ENCODE measurements at regions not wholly inside any gene's neighbourhood (a gene's known extent, or its start where the extent isn't known, plus 50 kb on each side); places are given as distances from the start of the nearest gene placed in this dataset.

DNA sequence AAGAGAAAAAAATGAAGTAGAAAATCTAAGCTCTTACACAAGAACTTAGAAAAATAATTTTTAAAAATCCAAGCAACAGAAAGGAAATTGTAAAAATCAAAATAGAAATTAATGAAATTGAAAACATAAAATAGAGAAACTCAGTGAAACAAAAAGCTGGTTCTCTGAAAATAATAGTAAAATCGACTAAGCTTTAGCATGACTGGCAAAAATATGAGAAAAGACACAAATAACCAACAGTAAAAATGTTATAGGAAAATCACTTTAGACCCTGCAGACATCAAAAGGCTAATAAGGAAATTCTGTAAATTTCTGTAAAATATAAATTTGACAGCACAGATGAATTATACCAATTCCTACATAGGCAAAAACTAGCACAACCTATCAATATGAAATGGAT is 768.9 kb upstream of the LRRTM1 start:
- H3K4me3 ChIP-seq (ENCODE audit: low read depth, low read length): no peak overlapping the region
- TF ChIP-seq, protein P1, sequence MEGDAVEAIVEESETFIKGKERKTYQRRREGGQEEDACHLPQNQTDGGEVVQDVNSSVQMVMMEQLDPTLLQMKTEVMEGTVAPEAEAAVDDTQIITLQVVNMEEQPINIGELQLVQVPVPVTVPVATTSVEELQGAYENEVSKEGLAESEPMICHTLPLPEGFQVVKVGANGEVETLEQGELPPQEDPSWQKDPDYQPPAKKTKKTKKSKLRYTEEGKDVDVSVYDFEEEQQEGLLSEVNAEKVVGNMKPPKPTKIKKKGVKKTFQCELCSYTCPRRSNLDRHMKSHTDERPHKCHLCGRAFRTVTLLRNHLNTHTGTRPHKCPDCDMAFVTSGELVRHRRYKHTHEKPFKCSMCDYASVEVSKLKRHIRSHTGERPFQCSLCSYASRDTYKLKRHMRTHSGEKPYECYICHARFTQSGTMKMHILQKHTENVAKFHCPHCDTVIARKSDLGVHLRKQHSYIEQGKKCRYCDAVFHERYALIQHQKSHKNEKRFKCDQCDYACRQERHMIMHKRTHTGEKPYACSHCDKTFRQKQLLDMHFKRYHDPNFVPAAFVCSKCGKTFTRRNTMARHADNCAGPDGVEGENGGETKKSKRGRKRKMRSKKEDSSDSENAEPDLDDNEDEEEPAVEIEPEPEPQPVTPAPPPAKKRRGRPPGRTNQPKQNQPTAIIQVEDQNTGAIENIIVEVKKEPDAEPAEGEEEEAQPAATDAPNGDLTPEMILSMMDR (IDR thresholded peaks at IDR 0.05; ENCODE audit: low read depth, low read length): no peak

DNA sequence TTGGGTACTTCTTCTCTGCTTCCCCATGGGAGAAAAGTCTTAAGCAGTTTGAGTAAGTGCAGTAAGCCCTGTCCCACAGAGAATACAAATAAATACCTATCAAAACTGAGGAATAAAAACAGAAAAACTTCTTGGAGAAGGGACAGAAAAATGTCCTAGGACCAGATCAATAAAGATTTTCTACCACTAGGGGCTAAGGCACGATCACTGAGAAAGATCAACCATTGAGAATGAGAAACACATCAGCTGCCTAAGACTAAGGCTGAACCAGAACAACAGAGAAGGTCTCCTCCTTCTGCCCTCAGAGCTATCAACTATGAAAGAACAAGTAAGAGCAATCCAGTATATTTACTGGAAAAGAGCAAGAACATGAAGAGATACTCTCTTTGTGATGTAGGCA is 763.6 kb upstream of the LRRTM1 start:
- no peak overlapping the region for H3K4me3 ChIP-seq (ENCODE audit: low read depth, low read length)
- TF ChIP-seq, protein P1 (IDR thresholded peaks at IDR 0.05; ENCODE audit: low read depth, low read length): no peak

DNA sequence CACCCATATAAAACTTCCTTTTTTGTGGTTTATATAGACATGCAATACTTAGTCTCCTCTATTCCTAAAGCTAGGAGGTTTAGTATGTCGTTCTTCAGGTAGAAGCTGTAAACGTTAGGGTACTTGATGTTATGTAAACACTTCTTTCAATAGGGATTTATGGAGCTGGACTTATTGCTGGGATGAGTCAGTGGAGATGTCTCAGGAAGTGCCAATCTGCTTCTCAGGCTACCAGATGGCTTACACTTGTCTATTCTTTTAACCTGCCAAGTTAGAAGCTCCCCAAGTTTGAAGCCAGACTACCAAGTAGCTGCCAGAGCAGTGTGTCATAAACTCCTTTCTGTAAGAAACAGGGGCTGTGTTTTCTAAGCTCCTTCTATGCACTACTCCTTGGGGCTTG is 756.5 kb upstream of the LRRTM1 start:
- TF ChIP-seq, protein P1 (IDR thresholded peaks at IDR 0.05; ENCODE audit: low read depth, low read length): no peak
- no peak overlapping the region for H3K4me3 ChIP-seq (ENCODE audit: low read depth, low read length)

DNA sequence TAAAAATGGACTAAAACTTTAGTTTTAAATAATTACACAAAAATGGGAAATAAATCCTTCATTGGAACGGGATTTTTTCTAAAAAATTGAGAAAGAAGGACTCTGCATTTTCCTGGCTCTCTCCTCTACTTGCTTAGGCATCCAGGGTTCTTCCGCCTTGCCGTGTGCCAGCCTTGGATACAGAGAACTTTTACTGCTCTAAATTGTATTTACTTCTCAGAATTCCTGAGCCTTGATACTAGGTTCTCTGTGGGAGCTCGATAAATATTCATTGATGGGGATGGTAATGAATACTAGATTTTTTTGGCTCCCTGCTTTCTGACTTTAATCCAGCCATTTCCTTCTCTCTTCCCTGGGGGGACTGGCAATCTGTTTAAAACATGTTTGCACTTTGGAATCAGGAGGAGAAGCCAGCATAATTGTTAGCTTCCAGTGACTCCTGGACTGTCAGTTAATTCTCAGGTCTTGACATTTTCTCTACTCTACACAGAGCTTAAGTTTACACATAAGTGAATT is 746.1 kb upstream of the LRRTM1 start:
- no peak overlapping the region for H3K4me3 ChIP-seq (ENCODE audit: low read depth, low read length)
- TF ChIP-seq, protein P1 (IDR thresholded peaks at IDR 0.05; ENCODE audit: low read depth, low read length): no peak

DNA sequence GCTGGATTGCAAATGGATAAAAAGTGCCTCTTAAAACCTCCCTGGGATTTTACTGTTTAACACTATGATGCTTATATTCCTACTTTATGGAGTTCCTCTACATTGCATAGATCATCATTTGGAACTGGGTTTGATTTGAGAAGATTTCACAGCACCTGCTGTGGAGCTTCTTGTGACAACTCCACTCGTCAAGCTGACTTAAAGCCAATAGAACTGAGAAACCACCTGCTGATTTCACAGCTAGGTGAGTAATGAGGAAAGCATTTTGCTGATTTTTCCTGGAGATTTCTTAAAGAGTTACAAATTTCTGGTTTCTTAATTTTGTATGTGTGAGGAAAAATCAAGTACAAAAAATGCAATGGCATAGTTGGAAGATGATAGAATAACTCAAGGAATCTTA is 739.1 kb upstream of the LRRTM1 start:
- H3K4me3 ChIP-seq (ENCODE audit: low read depth, low read length): no peak overlapping the region

DNA sequence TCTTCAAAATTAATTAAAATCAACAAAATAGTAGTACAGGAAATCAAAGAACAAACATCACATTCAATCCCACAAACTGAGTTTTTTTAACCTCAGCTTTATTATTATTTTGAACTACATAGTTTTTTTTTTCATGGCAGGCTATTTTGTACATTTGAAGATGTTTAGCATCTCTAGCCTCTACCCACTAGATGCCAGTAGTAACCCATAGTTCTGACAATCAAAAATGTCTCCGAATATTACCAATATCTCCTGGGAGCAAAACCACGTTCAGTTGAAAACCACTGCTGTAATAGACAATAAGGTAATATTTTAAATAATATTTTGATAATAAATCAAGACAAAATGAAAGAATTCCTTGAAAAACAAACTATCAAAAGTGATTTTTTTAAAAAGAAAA is 702.6 kb upstream of the LRRTM1 start:
- TF ChIP-seq, protein P1 (IDR thresholded peaks at IDR 0.05; ENCODE audit: low read depth, low read length): no peak
- H3K4me3 ChIP-seq (ENCODE audit: low read depth, low read length): no peak overlapping the region

More for the DNA sequence above, 739.1 kb upstream of the LRRTM1 start:
- TF ChIP-seq, protein P1 (IDR thresholded peaks at IDR 0.05; ENCODE audit: low read depth, low read length): no peak

DNA sequence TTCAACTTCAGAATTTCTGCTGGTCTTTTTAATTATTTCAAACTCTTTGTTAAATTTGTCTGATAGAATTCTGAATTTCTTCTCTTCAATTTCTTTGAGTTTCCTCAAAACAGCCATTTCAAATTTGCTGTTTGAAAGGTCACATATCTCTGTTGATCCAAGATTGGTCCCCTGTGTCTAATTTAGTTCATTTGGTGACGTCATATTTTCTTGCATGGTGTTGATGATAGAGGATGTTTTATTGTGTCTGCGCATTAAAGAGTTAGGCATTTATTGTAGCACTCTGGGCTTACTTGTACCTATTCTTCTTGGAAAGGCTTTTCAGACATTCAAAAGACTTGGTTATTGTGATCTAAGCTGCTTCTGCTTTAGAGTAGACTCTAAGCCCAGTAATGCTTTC is 698.4 kb upstream of the LRRTM1 start:
- TF ChIP-seq, protein P1 (IDR thresholded peaks at IDR 0.05; ENCODE audit: low read depth, low read length): no peak
- no peak overlapping the region for H3K4me3 ChIP-seq (ENCODE audit: low read depth, low read length)
